ENCODE measurements at regions not wholly inside any gene's neighbourhood (a gene's known extent, or its start where the extent isn't known, plus 50 kb on each side); places are given as distances from the start of the nearest gene placed in this dataset.
"Not testable (repeated sequence)": the region's sequence is repeated elsewhere in the genome, so short reads cannot be mapped to it uniquely, and the experiment has no call there.

DNA sequence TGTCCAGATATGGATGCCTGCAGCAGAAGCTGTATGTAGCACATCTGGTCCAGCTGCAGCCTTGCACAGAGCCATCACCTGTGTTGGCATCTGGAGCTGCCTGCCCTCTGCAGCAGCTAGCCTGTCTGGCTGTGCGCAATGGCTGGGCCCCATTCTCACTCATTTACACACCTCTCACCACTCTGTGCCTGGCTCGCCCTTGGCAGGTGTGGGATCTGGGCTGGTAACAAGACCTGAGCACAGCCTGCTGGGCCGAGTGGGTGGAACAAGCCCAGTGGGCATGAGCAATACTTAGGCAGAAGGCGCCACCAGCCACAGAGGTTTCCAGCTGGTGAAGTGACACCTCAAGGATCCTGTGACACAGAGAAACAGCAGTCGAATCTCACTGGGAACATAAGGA lies 714.1 kb downstream of the NUP35 start:
- no peak overlapping the region for H3K4me3 ChIP-seq (ENCODE audit: low read depth, low read length)
- DNase-seq (ENCODE audit: low read depth), result no peak
- TF ChIP-seq CTCF (conservative IDR thresholded peaks at IDR 0.05; ENCODE audit: low read depth, low read length), result no peak

DNA sequence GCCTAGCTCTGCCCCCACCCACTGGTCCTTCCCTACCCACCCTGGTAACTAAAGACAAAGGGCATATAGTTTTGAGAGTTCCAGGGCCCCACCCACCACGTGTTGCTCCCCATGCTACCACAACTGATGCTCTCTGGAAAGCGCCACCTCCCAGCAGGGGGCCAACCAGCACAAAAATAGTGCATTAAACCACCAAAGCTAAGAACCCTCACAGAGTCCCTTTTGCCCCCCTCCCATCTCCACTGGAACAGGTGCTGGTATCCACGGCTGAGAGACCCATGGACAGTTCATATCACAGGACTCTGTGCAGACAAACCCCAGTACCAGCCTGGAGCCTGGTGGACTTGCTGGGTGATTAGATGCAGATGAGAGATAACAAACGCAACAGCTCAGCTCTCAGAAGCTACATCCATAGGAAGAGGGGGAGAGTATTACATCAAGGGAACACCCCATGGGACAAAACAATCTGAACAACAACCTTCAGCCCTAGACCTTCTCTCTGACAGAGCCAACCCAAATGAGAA lies 715.9 kb downstream of the NUP35 start:
- no peak overlapping the region for H3K4me3 ChIP-seq (ENCODE audit: low read depth, low read length)
- TF ChIP-seq CTCF (conservative IDR thresholded peaks at IDR 0.05; ENCODE audit: low read depth, low read length), result no peak
- DNase-seq (ENCODE audit: low read depth), result no peak

GRCh38 chr2:183849826-183850225 lies 725.6 kb downstream of the NUP35 start:
- H3K4me3 ChIP-seq (ENCODE audit: low read depth, low read length); DNase-seq (ENCODE audit: low read depth): not testable (repeated sequence)

- no peak overlapping the region for H3K4me3 ChIP-seq (ENCODE audit: low read depth, low read length)
- DNase-seq (ENCODE audit: low read depth), result no peak
- no peak for TF ChIP-seq CTCF (conservative IDR thresholded peaks at IDR 0.05; ENCODE audit: low read depth, low read length)
These were observed 734.9 kb downstream of the NUP35 start for GRCh38 chr2:183859129-183859528.

DNA sequence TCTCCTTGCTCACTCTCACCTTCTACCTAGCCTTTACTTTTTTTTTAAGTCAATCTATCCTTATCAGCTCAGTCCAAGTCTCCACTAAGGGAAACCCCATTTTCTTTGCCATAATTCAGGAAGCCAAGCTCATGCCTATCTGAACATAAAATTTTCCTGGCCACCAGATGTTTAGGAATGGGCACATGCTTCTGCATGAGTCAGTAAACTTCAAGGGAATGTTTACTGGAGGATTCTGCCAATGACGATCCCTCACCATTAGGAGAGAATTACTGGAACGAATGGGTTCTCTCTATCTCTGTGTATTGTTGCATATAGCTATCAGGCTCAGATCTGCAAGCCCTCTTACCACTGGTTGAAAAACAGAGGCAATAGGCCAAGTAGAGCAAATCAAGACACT lies 731.7 kb upstream of the ZNF804A start:
- TF ChIP-seq CTCF (conservative IDR thresholded peaks at IDR 0.05; ENCODE audit: low read depth, low read length), result no peak
- DNase-seq (ENCODE audit: low read depth), result no peak
- H3K4me3 ChIP-seq (ENCODE audit: low read depth, low read length), result no peak overlapping the region

DNA sequence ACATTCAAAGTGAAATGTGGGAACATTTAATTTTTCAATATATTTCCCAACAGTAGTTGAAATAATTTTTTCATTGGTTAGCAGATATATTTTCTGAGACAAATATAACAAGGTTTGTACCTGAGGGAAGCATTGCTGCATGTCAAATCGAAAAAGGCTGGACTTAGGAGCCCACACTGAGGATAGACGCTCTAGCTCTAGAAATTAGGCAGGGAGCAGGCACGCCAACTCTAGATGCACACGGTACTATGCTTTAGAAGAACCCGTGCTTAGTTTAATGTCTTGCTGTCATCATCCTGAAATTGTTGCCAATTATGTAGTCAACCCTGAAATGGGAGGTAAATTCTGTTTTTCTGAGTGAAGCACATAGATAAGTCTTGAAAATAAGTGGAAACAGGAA lies 731.1 kb upstream of the ZNF804A start:
- no peak for DNase-seq (ENCODE audit: low read depth)
- TF ChIP-seq CTCF (conservative IDR thresholded peaks at IDR 0.05; ENCODE audit: low read depth, low read length), result no peak
- H3K4me3 ChIP-seq (ENCODE audit: low read depth, low read length), result no peak overlapping the region

- no peak for DNase-seq (ENCODE audit: low read depth)
- no peak overlapping the region for H3K4me3 ChIP-seq (ENCODE audit: low read depth, low read length)
- no peak for TF ChIP-seq CTCF (conservative IDR thresholded peaks at IDR 0.05; ENCODE audit: low read depth, low read length)
These were observed 730.2 kb upstream of the ZNF804A start for GRCh38 chr2:183868153-183868552.

DNA sequence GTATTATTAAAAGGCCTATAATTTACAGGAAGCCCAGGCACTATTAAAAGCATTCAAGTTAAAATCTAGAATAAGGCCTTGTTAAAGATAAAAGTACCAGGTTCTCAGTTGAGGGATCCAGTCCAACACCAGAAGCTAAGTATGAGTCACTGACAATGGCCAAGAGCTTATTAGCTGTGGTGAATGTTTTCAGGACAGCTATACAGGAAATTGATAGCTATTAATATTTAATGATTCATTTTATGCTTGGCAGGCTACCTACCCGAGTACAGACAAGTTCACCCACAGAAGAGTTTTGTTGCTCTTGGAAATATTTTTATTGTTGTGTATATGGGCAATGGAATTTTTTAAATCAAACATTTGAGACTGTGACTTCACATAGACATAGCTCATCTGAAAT lies 729.6 kb upstream of the ZNF804A start:
- TF ChIP-seq CTCF (conservative IDR thresholded peaks at IDR 0.05; ENCODE audit: low read depth, low read length), result no peak
- DNase-seq (ENCODE audit: low read depth), result no peak
- H3K4me3 ChIP-seq (ENCODE audit: low read depth, low read length), result no peak overlapping the region

Data from epithelial cell of proximal tubule (primary cell).